A673 (cell line): ENCODE measurements at regions not wholly inside any gene's neighbourhood (a gene's known extent, or its start where the extent isn't known, plus 50 kb on each side); places are given as distances from the start of the nearest gene placed in this dataset.

Source experiments
- CTCF ChIP-seq: fragments of 300-800, 200-600 bp; sonication (generic); conservative IDR thresholded peaks from 2 replicates; pipeline ENCODE4 v1.5.1; 2017; ENCODE audit warnings: low read depth, mild to moderate bottlenecking, antibody characterized with exemption, low read length, moderate library complexity, mixed read lengths
- EZH2 ChIP-seq: fragments of 200-600 bp; sonication (generic); IDR thresholded peaks from 2 replicates; pipeline ENCODE4 v1.6.1; 2017; ENCODE audit warnings: borderline replicate concordance, low read depth, mild to moderate bottlenecking, mixed read lengths, antibody characterized with exemption, low read length; ENCODE audit not compliant: poor library complexity, severe bottlenecking

GRCh38 chrX:109927663-109928273 is 75.1 kb upstream of the TMEM164 start:
- TF ChIP-seq CTCF: no peak
- TF ChIP-seq EZH2: no peak
